IMR-90 (cell line): ENCODE measurements at regions not wholly inside any gene's neighbourhood (a gene's known extent, or its start where the extent isn't known, plus 50 kb on each side); places are given as distances from the start of the nearest gene placed in this dataset.
"Not testable (repeated sequence)": the region's sequence is repeated elsewhere in the genome, so short reads cannot be mapped to it uniquely, and the experiment has no call there.

Source experiments
- ATAC-seq: fragments of 200-7000 bp; cut with Tn5 transposase; 2 replicates; pipeline ENCODE4 v1.9.1; 2020; ENCODE audit warnings: low read depth, mild to moderate bottlenecking, moderate library complexity
- BruUV-seq: library from RNA; stranded (reverse); fragments of 400-500 nt; replicated peaks from 2 replicates; lab custom pipeline; 2021; lab: Mats Ljungman, UMichigan
- CTCF ChIA-PET: fragments of 300-600 bp; formaldehyde crosslinking; extraction: SDS; loops from one replicate; lab custom pipeline; 2021; ENCODE audit warnings: antibody characterized with exemption; lab: Yijun Ruan, JAX
- POLR2A ChIA-PET: fragments of 300-600 bp; sonication (Branson Sonifier 250); formaldehyde crosslinking; loops from one replicate; lab custom pipeline; 2022; ENCODE audit warnings: antibody characterized with exemption; ENCODE audit not compliant: unreplicated experiment; lab: Charles Lee
- DNase-seq: peaks from one replicate; pipeline ENCODE4 v3.0.0; 2013
- H2AFZ ChIP-seq: replicated peaks from 2 replicates; pipeline ENCODE3; 2013; ENCODE audit warnings: low read length, mild to moderate bottlenecking; ENCODE audit not compliant: poor library complexity
- H2AK5ac ChIP-seq: 2 replicates; pipeline ENCODE4 v1.6.1; 2013; ENCODE audit warnings: low read depth, low read length, inconsistent platforms
- H2AK9ac ChIP-seq: replicated peaks from 2 replicates; pipeline ENCODE3; 2013; ENCODE audit warnings: mild to moderate bottlenecking, low read depth, low read length, moderate library complexity; ENCODE audit not compliant: poor library complexity
- H2BK120ac ChIP-seq: 2 replicates; pipeline ENCODE4 v1.6.1; 2013; ENCODE audit warnings: low read depth, low read length, inconsistent platforms
- H2BK15ac ChIP-seq: 3 replicates; pipeline ENCODE4 v1.6.1; 2013; ENCODE audit warnings: low read depth, low read length, inconsistent platforms
- H2BK20ac ChIP-seq: 2 replicates; pipeline ENCODE4 v1.6.1; 2013; ENCODE audit warnings: low read depth, mild to moderate bottlenecking, inconsistent platforms, low read length, moderate library complexity
- H2BK5ac ChIP-seq: 2 replicates; pipeline ENCODE4 v1.6.1; 2013; ENCODE audit warnings: mild to moderate bottlenecking, low read depth, low read length, inconsistent platforms; ENCODE audit not compliant: poor library complexity, severe bottlenecking
- H3K14ac ChIP-seq: replicated peaks from 2 replicates; pipeline ENCODE4 v1.6.1; 2013; ENCODE audit warnings: low read depth, low read length, inconsistent platforms
- H3K18ac ChIP-seq: 2 replicates; pipeline ENCODE4 v1.6.1; 2013; ENCODE audit warnings: low read depth, low read length, control low read depth
- H3K23ac ChIP-seq: 2 replicates; pipeline ENCODE4 v1.6.1; 2013; ENCODE audit warnings: low read depth, low read length, inconsistent platforms
- H3K27ac ChIP-seq: 2 replicates; pipeline ENCODE4 v1.5.1; 2013; ENCODE audit warnings: mild to moderate bottlenecking, control low read depth, low read length; ENCODE audit not compliant: insufficient read depth
- H3K27me3 ChIP-seq: 2 replicates; pipeline ENCODE4 v1.6.1; 2013; ENCODE audit warnings: low read length; ENCODE audit not compliant: control insufficient read depth, insufficient read depth
- H3K36me3 ChIP-seq: 2 replicates; pipeline ENCODE4 v1.6.1; 2013; ENCODE audit warnings: low read length, mixed read lengths; ENCODE audit not compliant: control insufficient read depth, insufficient read depth
- H3K4ac ChIP-seq: 2 replicates; pipeline ENCODE4 v1.6.1; 2013; ENCODE audit warnings: low read depth, low read length, inconsistent platforms
- H3K4me1 ChIP-seq: 2 replicates; pipeline ENCODE4 v1.6.1; 2013; ENCODE audit warnings: low read length, mixed read lengths; ENCODE audit not compliant: control insufficient read depth, insufficient read depth
- H3K4me2 ChIP-seq: 2 replicates; pipeline ENCODE4 v1.6.1; 2013; ENCODE audit warnings: low read depth, mild to moderate bottlenecking, control low read depth, low read length, moderate library complexity
- H3K4me3 ChIP-seq: 2 replicates; pipeline ENCODE4 v1.5.1; 2013; ENCODE audit warnings: low read depth, mild to moderate bottlenecking, control low read depth, low read length, moderate library complexity; ENCODE audit not compliant: insufficient read depth
- H3K56ac ChIP-seq: 2 replicates; pipeline ENCODE4 v1.6.1; 2013; ENCODE audit warnings: low read length, inconsistent platforms; ENCODE audit not compliant: insufficient read depth; ENCODE audit errors: extremely low read depth
- H3K79me1 ChIP-seq, 2 experiments: 2 replicates each; pipeline ENCODE4 v1.6.1; 2013; ENCODE audit warnings: low read length in 2 of 2, inconsistent platforms in 1 of 2, low read depth in 1 of 2
- H3K9ac ChIP-seq: 2 replicates; pipeline ENCODE4 v1.6.1; 2013; ENCODE audit warnings: low read depth, low read length, control low read depth
- H3K9me1 ChIP-seq: 2 replicates; pipeline ENCODE4 v1.6.1; 2013; ENCODE audit warnings: low read length, inconsistent platforms; ENCODE audit not compliant: insufficient read depth
- H3K9me3 ChIP-seq: 2 replicates; pipeline ENCODE4 v1.6.1; 2013; ENCODE audit warnings: low read length; ENCODE audit not compliant: control insufficient read depth, insufficient read depth
- H4K20me1 ChIP-seq: 2 replicates; pipeline ENCODE4 v1.6.1; 2013; ENCODE audit warnings: low read length, inconsistent platforms; ENCODE audit not compliant: insufficient read depth
- H4K5ac ChIP-seq: 2 replicates; pipeline ENCODE4 v1.6.1; 2013; ENCODE audit warnings: mild to moderate bottlenecking, low read depth, low read length, control low read depth
- H4K8ac ChIP-seq, 2 experiments: 2 replicates each; pipeline ENCODE4 v1.6.1; 2013; ENCODE audit warnings: low read depth in 2 of 2, low read length in 2 of 2, control low read depth in 1 of 2, inconsistent platforms in 1 of 2
- H4K91ac ChIP-seq: 2 replicates; pipeline ENCODE4 v1.6.1; 2013; ENCODE audit warnings: low read depth, low read length, inconsistent platforms; ENCODE audit not compliant: insufficient read depth
- CHD1 ChIP-seq: IDR thresholded peaks from 2 replicates; pipeline ENCODE4 v1.6.1; 2012; ENCODE audit warnings: low read depth, low read length, improper control_type of control experiment
- MAFK ChIP-seq: IDR thresholded peaks from 2 replicates; pipeline ENCODE4 v1.6.1; 2012; ENCODE audit warnings: low read depth, low read length, improper control_type of control experiment
- MXI1 ChIP-seq: IDR thresholded peaks from 2 replicates; pipeline ENCODE4 v1.6.1; 2012; ENCODE audit warnings: low read depth, mild to moderate bottlenecking, low read length, moderate library complexity, borderline replicate concordance
- SMC3 ChIP-seq: fragments of 150-350 bp; IDR thresholded peaks from 2 replicates; pipeline ENCODE4 v1.6.1; 2016; ENCODE audit warnings: low read depth, mild to moderate bottlenecking, antibody characterized with exemption, low read length, moderate library complexity
- WGBS, 2 experiments: methylation state at CpG; one replicate each; pipeline versions ENCODE4 v1.1.5 to v1.1.7; 2013; ENCODE audit warnings: missing lambda C conversion rate in 2 of 2; ENCODE audit not compliant: insufficient read length in 1 of 2; ENCODE audit errors: extremely low coverage in 2 of 2; 5-methylcytosine and 5-hydroxymethylcytosine counted together
- dilution Hi-C: fragments of 300-500 bp; cut with HindIII; formaldehyde crosslinking; loops from one replicate; pipeline ENCODE4 v1.14.3; 2018; ENCODE audit warnings: low sequenced_read_pairs; ENCODE audit not compliant: unreplicated experiment
- in situ Hi-C: fragments of 300-500 bp; cut with MboI; formaldehyde crosslinking; loops from 3 replicates; pipeline ENCODE4 v1.14.3; 2019; ENCODE audit warnings: low sequenced_read_pairs, inconsistent platforms, mixed read lengths
- intact Hi-C: fragments of 100-400 bp; cut with micrococcal nuclease; formaldehyde crosslinking; loops from 2 replicates; pipeline ENCODE4 v1.10.0; 2022
- TF ChIP-seq, protein P1 (sequence below): fragments of 150-350 bp; IDR thresholded peaks from 2 replicates; pipeline ENCODE4 v1.6.1; 2016; ENCODE audit warnings: low read depth, mild to moderate bottlenecking, low read length, moderate library complexity, borderline replicate concordance

DNA sequence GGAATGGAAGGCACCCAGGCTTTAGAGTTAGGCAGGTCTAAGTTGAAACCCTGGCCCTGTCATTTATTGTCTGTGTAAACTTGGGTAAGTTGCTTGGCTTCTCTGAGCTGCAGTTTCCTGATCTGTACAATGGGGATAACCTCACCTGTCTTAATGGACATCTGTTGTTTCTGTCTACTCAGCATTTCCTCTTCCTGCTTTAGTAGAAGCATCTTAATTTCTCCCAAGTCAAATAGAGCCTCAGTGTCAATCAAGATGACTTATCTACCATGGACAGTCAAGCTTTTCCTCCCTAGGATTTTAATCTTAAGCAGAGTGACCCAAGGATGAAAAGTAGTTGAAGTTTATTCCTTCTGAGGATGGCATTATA lies 119.7 kb downstream of the FZD1 start:
- no peaks in the 10 kb centered on the region for H3K9me3 ChIP-seq
- H3K4me3 ChIP-seq: no peak overlapping the region
- no peaks in the 10 kb centered on the region for H4K20me1 ChIP-seq
- no peaks in the 10 kb centered on the region for H3K36me3 ChIP-seq
- DNase-seq: no peak
- no peak overlapping the region for H3K23ac ChIP-seq
- no peak overlapping the region for H3K14ac ChIP-seq
- H3K79me1 ChIP-seq: no peaks in the 10 kb centered on the region
- no peak overlapping the region for H2BK15ac ChIP-seq
- peak overlapping the region; percentile 44; the same call in 1 of the 2 replicates for H2BK120ac ChIP-seq
- peaks cover 3% of the 10 kb centered on the region; the same call in 1 of the 2 replicates for H3K4me1 ChIP-seq
- H4K8ac ChIP-seq: no peak overlapping the region
- POLR2A ChIA-PET: no interaction called here
- CTCF ChIA-PET: no interaction called here
- H3K9ac ChIP-seq: no peak overlapping the region
- H3K4ac ChIP-seq: peak overlapping the region; percentile 39; the same call in 1 of the 2 replicates
- H2BK5ac ChIP-seq: no peak overlapping the region
- no TSS peak for BruUV-seq
- H3K9me1 ChIP-seq: no peaks in the 10 kb centered on the region
- H2AK5ac ChIP-seq: no peak overlapping the region
- dilution Hi-C loops (no loop called here), in situ Hi-C loops (no loop called here), intact Hi-C loops (loop anchor here (10.0 kb wide), 1 partner anchor 299 kb away; no protein-coding TSS in a partner anchor)
- TF ChIP-seq MAFK (peak; percentile 96), SMC3 (no peak), MXI1 (no peak), CHD1 (no peak)
- TF ChIP-seq, protein P1, sequence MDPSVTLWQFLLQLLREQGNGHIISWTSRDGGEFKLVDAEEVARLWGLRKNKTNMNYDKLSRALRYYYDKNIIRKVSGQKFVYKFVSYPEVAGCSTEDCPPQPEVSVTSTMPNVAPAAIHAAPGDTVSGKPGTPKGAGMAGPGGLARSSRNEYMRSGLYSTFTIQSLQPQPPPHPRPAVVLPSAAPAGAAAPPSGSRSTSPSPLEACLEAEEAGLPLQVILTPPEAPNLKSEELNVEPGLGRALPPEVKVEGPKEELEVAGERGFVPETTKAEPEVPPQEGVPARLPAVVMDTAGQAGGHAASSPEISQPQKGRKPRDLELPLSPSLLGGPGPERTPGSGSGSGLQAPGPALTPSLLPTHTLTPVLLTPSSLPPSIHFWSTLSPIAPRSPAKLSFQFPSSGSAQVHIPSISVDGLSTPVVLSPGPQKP: no peak
- no peak for ATAC-seq
- H2AK9ac ChIP-seq: no peak overlapping the region
- no peak overlapping the region; the same call in 1 of the 2 replicates for H4K5ac ChIP-seq
- H3K56ac ChIP-seq: no peak overlapping the region
- peak overlapping the region; percentile 25 for H2AFZ ChIP-seq
- no peak overlapping the region for H4K91ac ChIP-seq
- peak overlapping the region; percentile 89; the same call in 1 of the 2 replicates for H3K27ac ChIP-seq
- H3K27me3 ChIP-seq: no peaks in the 10 kb centered on the region
- peak overlapping the region; percentile 63; the same call in 1 of the 2 replicates for H3K18ac ChIP-seq
- H2BK20ac ChIP-seq: no peak overlapping the region
- H3K4me2 ChIP-seq: no peak overlapping the region; the same call in 1 of the 2 replicates

DNA sequence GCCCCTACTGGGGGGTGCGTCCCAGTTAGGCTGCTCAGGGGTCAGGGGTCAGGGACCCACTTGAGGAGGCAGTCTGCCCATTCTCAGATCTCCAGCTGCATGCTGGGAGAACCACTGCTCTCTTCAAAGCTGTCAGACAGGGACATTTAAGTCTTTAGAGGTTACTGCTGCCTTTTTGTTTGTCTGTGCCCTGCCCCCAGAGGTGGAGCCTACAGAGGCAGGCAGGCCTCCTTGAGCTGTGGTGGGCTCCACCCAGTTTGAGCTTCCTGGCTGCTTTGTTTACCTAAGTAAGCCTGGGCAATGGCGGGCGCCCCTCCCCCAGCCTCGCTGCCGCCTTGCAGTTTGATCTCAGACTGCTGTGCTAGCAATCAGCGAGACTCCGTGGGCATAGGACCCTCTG lies 130.5 kb downstream of the FZD1 start:
- intact Hi-C loops, H3K79me1 ChIP-seq, H3K14ac ChIP-seq, H3K23ac ChIP-seq, H3K27ac ChIP-seq, H2AK5ac ChIP-seq, H3K27me3 ChIP-seq, H3K4ac ChIP-seq, H3K56ac ChIP-seq, H3K9me3 ChIP-seq, CTCF ChIA-PET, H3K18ac ChIP-seq, H3K36me3 ChIP-seq, DNase-seq, dilution Hi-C loops, H3K4me1 ChIP-seq, POLR2A ChIA-PET, H3K9me1 ChIP-seq, H2BK120ac ChIP-seq, H2AK9ac ChIP-seq, H2BK20ac ChIP-seq, in situ Hi-C loops, H2AFZ ChIP-seq, H3K4me2 ChIP-seq, H3K4me3 ChIP-seq, H4K20me1 ChIP-seq, H3K9ac ChIP-seq, ATAC-seq, H4K91ac ChIP-seq, H4K5ac ChIP-seq, H2BK15ac ChIP-seq, H4K8ac ChIP-seq, H2BK5ac ChIP-seq, BruUV-seq: not testable (repeated sequence)
- WGBS, 2 experiments: no CpG with 5 or more reads among the region's 7 CpGs
